HepG2 (cell line): ENCODE measurements at regions not wholly inside any gene's neighbourhood (a gene's known extent, or its start where the extent isn't known, plus 50 kb on each side); places are given as distances from the start of the nearest gene placed in this dataset.

ENCODE experiments used
- ATAC-seq: fragments of 200-7000 bp; cut with Tn5 transposase; 3 replicates; pipeline ENCODE4 v1.9.1; 2020; ENCODE audit warnings: mild to moderate bottlenecking, moderate library complexity
- BruUV-seq: library from RNA; stranded (reverse); fragments of 400-500 nt; replicated peaks from 2 replicates; lab custom pipeline; 2021; lab: Mats Ljungman, UMichigan
- CTCF ChIA-PET: fragments of 300-600 bp; formaldehyde crosslinking; extraction: SDS; loops from one replicate; lab custom pipeline; 2021; ENCODE audit warnings: low total read pairs, inconsistent platforms, low intra/inter-chr PET ratio; lab: Yijun Ruan, JAX
- POLR2A ChIA-PET: fragments of 350-600 bp; sonication (Branson Sonifier 250); formaldehyde crosslinking; loops from one replicate; lab custom pipeline; 2020; ENCODE audit warnings: antibody characterized with exemption, inconsistent platforms; lab: Yijun Ruan, JAX
- DNase-seq: peaks from one replicate; pipeline ENCODE4 v3.0.0-alpha.2; 2015; ENCODE audit warnings: low spot score
- FAIRE-seq: peaks from 3 replicates; lab custom pipeline; 2011; peaks lifted over from hg19 to GRCh38; lab: Jason Lieb, UNC
- H2AFZ ChIP-seq: one replicate; pipeline ENCODE4 v1.6.1; 2011; ENCODE audit warnings: low read length, inconsistent platforms
- H3K27ac ChIP-seq: fragments of 300-600 bp; 3 replicates; pipeline ENCODE4 v1.8.0; 2011; ENCODE audit warnings: mixed run types, mild to moderate bottlenecking, mixed read lengths, low read length, inconsistent platforms; ENCODE audit not compliant: insufficient read depth; ENCODE audit errors: extremely low read length
- H3K27me3 ChIP-seq, 2 experiments: fragments of 200-600 bp in 1 of 2; 2 replicates in 1 of 2; 3 replicates in 1 of 2; pipeline versions ENCODE4 v1.6.0 to v1.8.0; 2011; ENCODE audit warnings: low read length in 2 of 2, mild to moderate bottlenecking in 2 of 2, moderate library complexity in 2 of 2, inconsistent platforms in 1 of 2; ENCODE audit not compliant: insufficient read depth in 2 of 2, control insufficient read depth in 1 of 2
- H3K36me3 ChIP-seq, 2 experiments: fragments of 200-600 bp in 1 of 2; replicated peaks in 1 of 2; 2 replicates in 1 of 2; 3 replicates in 1 of 2; pipeline versions ENCODE4 v1.5.1 to v1.8.0; 2011; ENCODE audit warnings: low read length in 2 of 2, inconsistent platforms in 1 of 2; ENCODE audit not compliant: insufficient read depth in 2 of 2, control insufficient read depth in 1 of 2
- H3K4me1 ChIP-seq: 2 replicates; pipeline ENCODE4 v1.5.1; 2012; ENCODE audit warnings: low read length, inconsistent platforms; ENCODE audit not compliant: insufficient read depth
- H3K4me2 ChIP-seq: 2 replicates; pipeline ENCODE4 v1.6.0; 2011; ENCODE audit warnings: low read depth, low read length, inconsistent platforms
- H3K4me3 ChIP-seq, 3 experiments: fragments of 200-600 bp in 1 of 3; sonication (generic), shearing (Covaris generic) in 1 of 3; replicated peaks in 1 of 3; 2 replicates each; pipeline ENCODE4 v1.5.1; 2011 to 2016; ENCODE audit warnings: low read length in 3 of 3, inconsistent platforms in 2 of 3, low read depth in 2 of 3, mild to moderate bottlenecking in 2 of 3, control low read depth in 1 of 3, mixed read lengths in 1 of 3; ENCODE audit not compliant: insufficient read depth in 1 of 3
- H3K79me2 ChIP-seq: one replicate; pipeline ENCODE4 v1.6.1; 2011; ENCODE audit warnings: low read length, inconsistent platforms; ENCODE audit not compliant: insufficient read depth
- H3K9ac ChIP-seq: 2 replicates; pipeline ENCODE4 v1.6.0; 2011; ENCODE audit warnings: mild to moderate bottlenecking, low read depth, low read length, inconsistent platforms; ENCODE audit not compliant: insufficient read depth
- H3K9me3 ChIP-seq: 2 replicates; pipeline ENCODE4 v1.5.1; 2012; ENCODE audit warnings: mild to moderate bottlenecking, low read length
- H4K20me1 ChIP-seq: 2 replicates; pipeline ENCODE4 v1.6.0; 2011; ENCODE audit warnings: inconsistent platforms, mild to moderate bottlenecking, low read length, moderate library complexity; ENCODE audit not compliant: insufficient read depth
- ATF7-NPFF ChIP-seq: sonication (generic); formaldehyde crosslinking; IDR thresholded peaks from 2 replicates; pipeline ENCODE4 v1.8.1; 2023; ENCODE audit warnings: mild to moderate bottlenecking, low read depth, missing genetic modification reagents, moderate library complexity
- CBX1 ChIP-seq: IDR thresholded peaks from one replicate; pipeline ENCODE4 v1.6.1; 2016; ENCODE audit warnings: antibody characterized with exemption, low read depth
- CREBL2 ChIP-seq: sonication (generic); formaldehyde crosslinking; IDR thresholded peaks from 2 replicates; pipeline ENCODE4 v1.8.1; 2023; ENCODE audit warnings: missing genetic modification reagents, mild to moderate bottlenecking, borderline replicate concordance
- FOXJ3 ChIP-seq: sonication (generic); formaldehyde crosslinking; IDR thresholded peaks from 2 replicates; pipeline ENCODE4 v1.4.0; 2020; ENCODE audit warnings: missing genetic modification reagents, mild to moderate bottlenecking, borderline replicate concordance
- GTF2F1 ChIP-seq: fragments of 150-350 bp; IDR thresholded peaks from 2 replicates; pipeline ENCODE4 v1.6.1; 2014; ENCODE audit warnings: low read length
- JUND ChIP-seq: sonication (generic); formaldehyde crosslinking; IDR thresholded peaks from 2 replicates; pipeline ENCODE4 v1.8.0; 2022; ENCODE audit warnings: mild to moderate bottlenecking, missing genetic modification reagents
- KDM5B ChIP-seq: sonication (generic); formaldehyde crosslinking; IDR thresholded peaks from 2 replicates; pipeline ENCODE4 v1.4.0; 2020; ENCODE audit warnings: missing genetic modification reagents, mild to moderate bottlenecking, borderline replicate concordance
- MED1 ChIP-seq: sonication (generic); formaldehyde crosslinking; IDR thresholded peaks from 2 replicates; pipeline ENCODE4 v1.4.0; 2020; ENCODE audit warnings: missing genetic modification reagents
- TBX2 ChIP-seq: sonication (generic); formaldehyde crosslinking; IDR thresholded peaks from 2 replicates; pipeline ENCODE4 v1.5.0; 2020; ENCODE audit warnings: missing genetic modification reagents, mild to moderate bottlenecking, borderline replicate concordance
- TBX3 ChIP-seq: fragments of 450-650 bp; IDR thresholded peaks from 2 replicates; pipeline ENCODE4 v1.6.1; 2017; ENCODE audit warnings: antibody characterized with exemption, mild to moderate bottlenecking, inconsistent platforms, borderline replicate concordance
- WIZ ChIP-seq: sonication (generic); formaldehyde crosslinking; IDR thresholded peaks from 2 replicates; pipeline ENCODE4 v1.5.1; 2020; ENCODE audit warnings: mild to moderate bottlenecking, missing genetic modification reagents
- ZMYM4 ChIP-seq: sonication (generic); formaldehyde crosslinking; IDR thresholded peaks from 2 replicates; pipeline ENCODE4 v1.8.1; 2023; ENCODE audit warnings: mild to moderate bottlenecking, missing genetic modification reagents
- ZNF101 ChIP-seq: sonication (generic); formaldehyde crosslinking; IDR thresholded peaks from 2 replicates; pipeline ENCODE4 v1.4.0; 2020; ENCODE audit warnings: mild to moderate bottlenecking, low read depth, missing genetic modification reagents, borderline replicate concordance
- ZNF383 ChIP-seq: sonication (generic); formaldehyde crosslinking; IDR thresholded peaks from 2 replicates; pipeline ENCODE4 v1.4.0; 2020; ENCODE audit warnings: missing genetic modification reagents, mild to moderate bottlenecking, borderline replicate concordance
- ZNF407 ChIP-seq: sonication (generic); formaldehyde crosslinking; IDR thresholded peaks from one replicate; pipeline ENCODE4 v1.5.1; 2020; ENCODE audit warnings: mild to moderate bottlenecking, missing genetic modification reagents; ENCODE audit errors: not compliant biosample characterization
- ZNF710 ChIP-seq: sonication (generic); formaldehyde crosslinking; IDR thresholded peaks from 2 replicates; pipeline ENCODE4 v1.5.0; 2020; ENCODE audit warnings: mild to moderate bottlenecking, missing genetic modification reagents, borderline replicate concordance
- ZNF780A ChIP-seq: sonication (generic); formaldehyde crosslinking; IDR thresholded peaks from 2 replicates; pipeline ENCODE4 v1.8.0; 2022; ENCODE audit warnings: mild to moderate bottlenecking, missing genetic modification reagents, moderate library complexity
- WGBS: methylation state at CpG from one replicate; pipeline ENCODE4 v1.1.6; 2017; ENCODE audit warnings: low lambda C conversion rate; 5-methylcytosine and 5-hydroxymethylcytosine counted together
- in situ Hi-C: cut with HindIII; loops from 2 replicates; pipeline ENCODE4 v1.10.0; 2017; ENCODE audit warnings: low pct_unique_long_range_greater_than_20kb; ENCODE audit not compliant: extremely low pct_ligation_motif_present
- intact Hi-C: fragments of 100-400 bp; cut with micrococcal nuclease; formaldehyde crosslinking; loops from one replicate; pipeline ENCODE4 v1.10.0; 2022; ENCODE audit not compliant: unreplicated experiment

- Histone ChIP-seq H4K20me1 (no peaks in the 10 kb centered on the region), H3K4me2 (no peak overlapping the region), H3K9me3 (peaks cover 77% of the 10 kb centered on the region), H3K27me3 (no peaks in the 10 kb centered on the region), H3K27ac (no peak overlapping the region), H2AFZ (no peak overlapping the region), H3K4me3 (no peak overlapping the region), H3K4me1 (no peaks in the 10 kb centered on the region), H3K9ac (no peak overlapping the region), H3K79me2 (no peaks in the 10 kb centered on the region), H3K36me3 (no peaks in the 10 kb centered on the region)
- no peak for FAIRE-seq
- TF ChIP-seq GTF2F1, result no peak
- no peak for TF ChIP-seq FOXJ3
- no peak for TF ChIP-seq JUND (CRISPR knock-in tag)
- TF ChIP-seq ZMYM4 (CRISPR knock-in tag), result no peak
- TF ChIP-seq ZNF101 (CRISPR knock-in tag), result no peak
- TF ChIP-seq TBX3, result no peak
- no peak for TF ChIP-seq ZNF383 (CRISPR knock-in tag)
- TF ChIP-seq ZNF407 (CRISPR knock-in tag), result no peak
- TF ChIP-seq MED1 (CRISPR knock-in tag), result no peak
- TF ChIP-seq KDM5B (CRISPR knock-in tag), result no peak
- TF ChIP-seq CBX1, result no peak
- TF ChIP-seq ATF7-NPFF (CRISPR knock-in tag), result no peak
- no peak for TF ChIP-seq TBX2 (CRISPR knock-in tag)
- no peak for TF ChIP-seq ZNF710 (CRISPR knock-in tag)
- TF ChIP-seq ZNF780A (CRISPR knock-in tag), result no peak
- TF ChIP-seq WIZ, result no peak
- TF ChIP-seq CREBL2 (CRISPR knock-in tag), result no peak
- no peak for DNase-seq
- ATAC-seq, result no peak
- ChIA-PET POLR2A (no interaction called here), CTCF (no interaction called here)
- WGBS, result under 1% methylated on average over 5 of the region's 5 CpGs
- in situ Hi-C loops, result no loop called here
- BruUV-seq, result no TSS peak
- intact Hi-C loops, result no loop called here
These were observed 579.9 kb downstream of the MAFB start for GRCh38 chr20:40109136-40109535.
